ENCODE measurements at regions not wholly inside any gene's neighbourhood (a gene's known extent, or its start where the extent isn't known, plus 50 kb on each side); places are given as distances from the start of the nearest gene placed in this dataset.

DNA sequence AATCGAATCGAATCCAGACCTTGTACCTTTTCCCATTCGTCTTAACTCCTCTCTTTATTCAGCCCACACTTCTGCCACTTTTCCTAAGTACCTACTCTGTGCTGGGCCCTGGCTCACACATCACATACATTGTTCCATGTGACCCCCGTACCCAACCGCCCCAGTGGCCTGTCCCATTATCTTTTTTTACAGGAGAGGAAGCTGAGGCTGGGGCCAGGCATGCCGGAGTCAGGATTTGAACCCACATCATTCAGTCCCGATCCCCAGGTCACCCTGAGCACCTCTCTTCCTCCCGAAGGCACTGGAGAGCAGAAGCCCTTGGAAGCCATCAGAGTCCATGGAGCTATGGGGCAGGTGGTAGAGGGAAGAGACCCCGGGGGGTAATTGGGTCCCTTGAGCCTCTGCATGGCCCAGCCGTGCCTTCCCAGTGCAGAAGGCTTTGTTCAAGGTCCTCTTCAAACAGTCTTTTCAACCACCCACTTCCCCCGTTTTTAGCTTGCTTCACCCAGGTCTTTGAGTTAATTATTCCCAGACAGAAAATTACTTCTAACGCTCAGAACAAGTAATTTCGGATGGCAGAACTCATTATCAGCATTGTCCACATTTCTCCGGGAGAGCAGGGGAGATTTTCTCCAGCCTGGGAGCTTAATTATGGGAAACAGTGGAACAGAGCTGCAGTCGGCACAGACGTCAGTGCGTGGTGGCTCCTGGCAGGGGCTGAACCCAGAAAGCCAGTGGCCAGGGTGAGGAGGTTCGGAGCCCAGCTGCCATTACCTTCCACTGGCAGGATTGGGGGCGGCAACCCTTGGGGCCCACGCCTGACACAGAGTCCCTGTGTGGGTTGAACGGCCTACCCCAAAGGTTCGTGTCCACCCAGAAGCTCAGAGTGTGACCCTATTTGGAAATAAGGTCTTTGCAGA is 82.4 kb upstream of the RTL6 start:
- no peak overlapping the region for H3K56ac ChIP-seq (ENCODE audit: extremely low read depth, insufficient read depth, low read length)
- H2BK20ac ChIP-seq (ENCODE audit: low read depth, low read length), result no peak overlapping the region
- H3K9ac ChIP-seq (ENCODE audit: low read depth, low read length), result no peak overlapping the region
- no peak overlapping the region for H3K4me2 ChIP-seq (ENCODE audit: low read depth, low read length)
- ATAC-seq (ENCODE audit: low read depth) (no peak), DNase-seq (no peak)
- H3K23ac ChIP-seq (ENCODE audit: low read depth, low read length), result no peak overlapping the region
- in situ Hi-C loops (cut with MboI; ENCODE audit: low sequenced_read_pairs) (no loop called here), dilution Hi-C loops (cut with HindIII; ENCODE audit: low sequenced_read_pairs, unreplicated experiment) (no loop called here), intact Hi-C loops (cut with micrococcal nuclease) (no loop called here)
- H3K27me3 ChIP-seq (ENCODE audit: control insufficient read depth, insufficient read depth, low read length), result peaks cover 29% of the 10 kb centered on the region
- ChIA-PET POLR2A (ENCODE audit: unreplicated experiment) (no interaction called here), CTCF (no interaction called here)
- no peak overlapping the region for H3K14ac ChIP-seq (replicated peaks; ENCODE audit: low read depth, low read length)
- no peak overlapping the region for H4K8ac ChIP-seq (ENCODE audit: low read depth in 2 of 2, low read length in 2 of 2)
- no peak overlapping the region for H2BK15ac ChIP-seq (ENCODE audit: low read depth, low read length)
- H3K27ac ChIP-seq (ENCODE audit: insufficient read depth, low read length), result no peak overlapping the region
- no peak overlapping the region for H4K5ac ChIP-seq (ENCODE audit: low read depth, low read length)
- H3K4ac ChIP-seq (ENCODE audit: low read depth, low read length), result no peak overlapping the region
- no peak overlapping the region for H2BK120ac ChIP-seq (ENCODE audit: low read depth, low read length)
- H3K18ac ChIP-seq (ENCODE audit: low read depth, low read length), result no peak overlapping the region
- no TSS peak for BruUV-seq (replicated peaks)
- no peaks in the 10 kb centered on the region for H3K9me1 ChIP-seq (ENCODE audit: insufficient read depth, low read length)
- no peak overlapping the region for H2AFZ ChIP-seq (replicated peaks; ENCODE audit: low read length, poor library complexity)
- no peak overlapping the region for H3K4me3 ChIP-seq (ENCODE audit: insufficient read depth, low read depth, low read length)
- no peak overlapping the region for H2BK5ac ChIP-seq (ENCODE audit: low read depth, low read length, poor library complexity, severe bottlenecking)
- H2AK9ac ChIP-seq (replicated peaks; ENCODE audit: low read depth, low read length, poor library complexity), result no peak overlapping the region
- no peaks in the 10 kb centered on the region for H4K20me1 ChIP-seq (ENCODE audit: insufficient read depth, low read length)
- H3K4me1 ChIP-seq (ENCODE audit: control insufficient read depth, insufficient read depth, low read length), result peaks cover 3% of the 10 kb centered on the region
- H2AK5ac ChIP-seq (ENCODE audit: low read depth, low read length), result no peak overlapping the region
- 85% methylated on average over 9 of the region's 22 CpGs; no CpG with 5 or more reads in 1 of the 2 experiments for WGBS, 2 experiments (ENCODE audit: extremely low coverage in 2 of 2, insufficient read length in 1 of 2)
- H3K36me3 ChIP-seq (ENCODE audit: control insufficient read depth, insufficient read depth, low read length), result no peaks in the 10 kb centered on the region
- H4K91ac ChIP-seq (ENCODE audit: insufficient read depth, low read depth, low read length), result no peak overlapping the region
- H3K79me1 ChIP-seq (ENCODE audit: low read depth in 1 of 2, low read length in 2 of 2), result no peaks in the 10 kb centered on the region
- no peaks in the 10 kb centered on the region for H3K9me3 ChIP-seq (ENCODE audit: control insufficient read depth, insufficient read depth, low read length)
- TF ChIP-seq MXI1 (IDR thresholded peaks at IDR 0.05; ENCODE audit: borderline replicate concordance, low read depth, low read length), result no peak
- TF ChIP-seq, protein P1, sequence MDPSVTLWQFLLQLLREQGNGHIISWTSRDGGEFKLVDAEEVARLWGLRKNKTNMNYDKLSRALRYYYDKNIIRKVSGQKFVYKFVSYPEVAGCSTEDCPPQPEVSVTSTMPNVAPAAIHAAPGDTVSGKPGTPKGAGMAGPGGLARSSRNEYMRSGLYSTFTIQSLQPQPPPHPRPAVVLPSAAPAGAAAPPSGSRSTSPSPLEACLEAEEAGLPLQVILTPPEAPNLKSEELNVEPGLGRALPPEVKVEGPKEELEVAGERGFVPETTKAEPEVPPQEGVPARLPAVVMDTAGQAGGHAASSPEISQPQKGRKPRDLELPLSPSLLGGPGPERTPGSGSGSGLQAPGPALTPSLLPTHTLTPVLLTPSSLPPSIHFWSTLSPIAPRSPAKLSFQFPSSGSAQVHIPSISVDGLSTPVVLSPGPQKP (IDR thresholded peaks at IDR 0.05; ENCODE audit: borderline replicate concordance, low read depth, low read length), result no peak
- TF ChIP-seq RCOR1 (IDR thresholded peaks at IDR 0.05; ENCODE audit: insufficient replicate concordance, low read length), result no peak
- TF ChIP-seq FOS (IDR thresholded peaks at IDR 0.05; ENCODE audit: low read depth, low read length), result no peak
- TF ChIP-seq, protein P2, sequence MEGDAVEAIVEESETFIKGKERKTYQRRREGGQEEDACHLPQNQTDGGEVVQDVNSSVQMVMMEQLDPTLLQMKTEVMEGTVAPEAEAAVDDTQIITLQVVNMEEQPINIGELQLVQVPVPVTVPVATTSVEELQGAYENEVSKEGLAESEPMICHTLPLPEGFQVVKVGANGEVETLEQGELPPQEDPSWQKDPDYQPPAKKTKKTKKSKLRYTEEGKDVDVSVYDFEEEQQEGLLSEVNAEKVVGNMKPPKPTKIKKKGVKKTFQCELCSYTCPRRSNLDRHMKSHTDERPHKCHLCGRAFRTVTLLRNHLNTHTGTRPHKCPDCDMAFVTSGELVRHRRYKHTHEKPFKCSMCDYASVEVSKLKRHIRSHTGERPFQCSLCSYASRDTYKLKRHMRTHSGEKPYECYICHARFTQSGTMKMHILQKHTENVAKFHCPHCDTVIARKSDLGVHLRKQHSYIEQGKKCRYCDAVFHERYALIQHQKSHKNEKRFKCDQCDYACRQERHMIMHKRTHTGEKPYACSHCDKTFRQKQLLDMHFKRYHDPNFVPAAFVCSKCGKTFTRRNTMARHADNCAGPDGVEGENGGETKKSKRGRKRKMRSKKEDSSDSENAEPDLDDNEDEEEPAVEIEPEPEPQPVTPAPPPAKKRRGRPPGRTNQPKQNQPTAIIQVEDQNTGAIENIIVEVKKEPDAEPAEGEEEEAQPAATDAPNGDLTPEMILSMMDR (conservative IDR thresholded peaks at IDR 0.05; ENCODE audit: low read depth, low read length), result no peak
- TF ChIP-seq BHLHE40 (IDR thresholded peaks at IDR 0.05; ENCODE audit: low read depth, low read length), result no peak
- TF ChIP-seq MAFK (IDR thresholded peaks at IDR 0.05; ENCODE audit: low read depth, low read length), result no peak
- TF ChIP-seq RAD21 (IDR thresholded peaks at IDR 0.05; ENCODE audit: low read length), result no peak
- no peak for TF ChIP-seq CHD1 (IDR thresholded peaks at IDR 0.05; ENCODE audit: low read depth, low read length)
- no peak for TF ChIP-seq RFX5 (IDR thresholded peaks at IDR 0.05; ENCODE audit: low read depth, low read length)
- no peak for TF ChIP-seq MAZ (IDR thresholded peaks at IDR 0.05; ENCODE audit: borderline replicate concordance, low read depth, low read length)
- no peak for TF ChIP-seq NFE2L2 (IDR thresholded peaks at IDR 0.05; ENCODE audit: low read depth, low read length)
- no peak for TF ChIP-seq SMC3 (IDR thresholded peaks at IDR 0.05; ENCODE audit: low read depth, low read length)
- TF ChIP-seq, protein P3, sequence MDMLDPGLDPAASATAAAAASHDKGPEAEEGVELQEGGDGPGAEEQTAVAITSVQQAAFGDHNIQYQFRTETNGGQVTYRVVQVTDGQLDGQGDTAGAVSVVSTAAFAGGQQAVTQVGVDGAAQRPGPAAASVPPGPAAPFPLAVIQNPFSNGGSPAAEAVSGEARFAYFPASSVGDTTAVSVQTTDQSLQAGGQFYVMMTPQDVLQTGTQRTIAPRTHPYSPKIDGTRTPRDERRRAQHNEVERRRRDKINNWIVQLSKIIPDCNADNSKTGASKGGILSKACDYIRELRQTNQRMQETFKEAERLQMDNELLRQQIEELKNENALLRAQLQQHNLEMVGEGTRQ (IDR thresholded peaks at IDR 0.05; ENCODE audit: low read depth, low read length), result no peak
- TF ChIP-seq POLR2A (IDR thresholded peaks at IDR 0.05; ENCODE audit: low read depth, low read length), result no peak
